ENCODE measurements at regions not wholly inside any gene's neighbourhood (a gene's known extent, or its start where the extent isn't known, plus 50 kb on each side); places are given as distances from the start of the nearest gene placed in this dataset.

DNA sequence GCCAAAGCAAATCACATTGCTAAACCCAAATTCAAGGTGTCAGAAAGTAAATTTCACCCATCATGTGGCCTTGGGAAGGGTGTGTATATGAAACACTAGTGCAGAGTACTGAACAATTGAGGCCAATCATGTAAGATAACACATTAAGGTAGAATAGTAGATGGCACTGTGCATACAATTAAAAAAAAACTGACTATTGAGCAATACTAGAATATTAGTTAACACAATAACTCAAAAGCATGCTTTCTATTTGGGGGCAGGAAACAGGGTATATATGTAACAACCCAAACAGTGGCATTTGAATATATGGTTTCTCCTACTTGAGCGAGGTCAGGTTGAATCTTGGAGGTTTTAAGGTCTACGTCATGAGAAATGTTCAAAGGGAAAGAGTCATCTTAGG is 63.0 kb upstream of the DYNLRB2 start:
- POLR2A ChIA-PET = no interaction called here
- Mint-ChIP-seq H3K4me3 (no peak overlapping the region), H3K36me3 (ENCODE audit: low read depth) (no peaks in the 10 kb centered on the region), H3K27me3 (peaks cover 17% of the 10 kb centered on the region), H3K9me3 (no peaks in the 10 kb centered on the region), H3K4me1 (ENCODE audit: low read depth) (no peaks in the 10 kb centered on the region), H3K27ac (no peak overlapping the region)
- CTCF ChIA-PET = no interaction called here
- Histone ChIP-seq H3K4me3 (ENCODE audit: low read length) (no peak overlapping the region), H3K36me3 (ENCODE audit: insufficient read depth, low read length) (no peaks in the 10 kb centered on the region), H3K9me3 (ENCODE audit: control insufficient read depth in 1 of 2, insufficient read depth in 1 of 2, low read length in 2 of 2) (no peaks in the 10 kb centered on the region), H3K27ac (ENCODE audit: low read depth in 1 of 2, low read length in 2 of 2) (no peak overlapping the region), H3K4me1 (ENCODE audit: insufficient read depth, low read length) (no peaks in the 10 kb centered on the region), H3K27me3 (ENCODE audit: control insufficient read depth in 1 of 2, insufficient read depth in 2 of 2, low read length in 2 of 2) (peaks cover 0 to 4% of the 10 kb centered on the region in 2 experiments)
- intact Hi-C loops (cut with DNase I, micrococcal nuclease) = no loop called here
- no peak for DNase-seq
- no peak for ATAC-seq (ENCODE audit: poor library complexity)
- TF ChIP-seq, protein P1, sequence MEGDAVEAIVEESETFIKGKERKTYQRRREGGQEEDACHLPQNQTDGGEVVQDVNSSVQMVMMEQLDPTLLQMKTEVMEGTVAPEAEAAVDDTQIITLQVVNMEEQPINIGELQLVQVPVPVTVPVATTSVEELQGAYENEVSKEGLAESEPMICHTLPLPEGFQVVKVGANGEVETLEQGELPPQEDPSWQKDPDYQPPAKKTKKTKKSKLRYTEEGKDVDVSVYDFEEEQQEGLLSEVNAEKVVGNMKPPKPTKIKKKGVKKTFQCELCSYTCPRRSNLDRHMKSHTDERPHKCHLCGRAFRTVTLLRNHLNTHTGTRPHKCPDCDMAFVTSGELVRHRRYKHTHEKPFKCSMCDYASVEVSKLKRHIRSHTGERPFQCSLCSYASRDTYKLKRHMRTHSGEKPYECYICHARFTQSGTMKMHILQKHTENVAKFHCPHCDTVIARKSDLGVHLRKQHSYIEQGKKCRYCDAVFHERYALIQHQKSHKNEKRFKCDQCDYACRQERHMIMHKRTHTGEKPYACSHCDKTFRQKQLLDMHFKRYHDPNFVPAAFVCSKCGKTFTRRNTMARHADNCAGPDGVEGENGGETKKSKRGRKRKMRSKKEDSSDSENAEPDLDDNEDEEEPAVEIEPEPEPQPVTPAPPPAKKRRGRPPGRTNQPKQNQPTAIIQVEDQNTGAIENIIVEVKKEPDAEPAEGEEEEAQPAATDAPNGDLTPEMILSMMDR (IDR thresholded peaks at IDR 0.05) = no peak

DNA sequence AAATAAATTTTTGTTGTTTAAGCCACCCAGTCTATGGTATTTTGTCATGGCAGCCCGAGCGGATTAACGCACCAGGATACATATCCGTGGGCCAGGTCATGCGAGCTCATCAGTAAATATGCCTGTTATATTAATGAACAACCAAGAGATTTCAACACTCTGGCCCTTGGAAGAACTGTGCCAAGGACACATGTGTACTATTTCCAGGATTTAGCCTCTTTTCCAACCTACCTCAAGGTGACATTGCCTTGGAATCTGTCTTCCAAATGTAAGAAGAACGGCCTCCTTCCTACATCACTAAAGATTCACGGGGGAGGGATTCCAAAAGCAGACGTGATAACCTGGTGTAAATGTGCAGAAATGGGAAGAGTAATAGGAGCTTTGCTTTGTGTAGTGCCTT is 72.8 kb upstream of the DYNLRB2 start:
- Mint-ChIP-seq H3K4me1 (ENCODE audit: low read depth) (no peaks in the 10 kb centered on the region), H3K27ac (no peak overlapping the region), H3K4me3 (no peak overlapping the region), H3K36me3 (ENCODE audit: low read depth) (no peaks in the 10 kb centered on the region), H3K9me3 (no peaks in the 10 kb centered on the region), H3K27me3 (peaks cover 17% of the 10 kb centered on the region)
- DNase-seq = no peak
- H3K36me3 ChIP-seq (ENCODE audit: insufficient read depth, low read length) = no peaks in the 10 kb centered on the region
- no peak overlapping the region for H3K27ac ChIP-seq (ENCODE audit: low read depth in 1 of 2, low read length in 2 of 2)
- H3K4me1 ChIP-seq (ENCODE audit: insufficient read depth, low read length) = peaks cover 5% of the 10 kb centered on the region
- H3K4me3 ChIP-seq (ENCODE audit: low read length) = no peak overlapping the region
- ChIA-PET CTCF (no interaction called here), POLR2A (no interaction called here)
- peaks cover 0 to 3% of the 10 kb centered on the region in 2 experiments for H3K9me3 ChIP-seq (ENCODE audit: control insufficient read depth in 1 of 2, insufficient read depth in 1 of 2, low read length in 2 of 2)
- TF ChIP-seq, protein P1 (IDR thresholded peaks at IDR 0.05) = no peak
- H3K27me3 ChIP-seq (ENCODE audit: control insufficient read depth in 1 of 2, insufficient read depth in 2 of 2, low read length in 2 of 2) = peaks cover 0 to 10% of the 10 kb centered on the region in 2 experiments
- intact Hi-C loops (cut with DNase I, micrococcal nuclease) = loop anchor here in 1 of 2 experiments (5.0 kb wide), 1 partner anchor 1696 kb away; no protein-coding TSS in a partner anchor
- no peak for ATAC-seq (ENCODE audit: poor library complexity)

DNA sequence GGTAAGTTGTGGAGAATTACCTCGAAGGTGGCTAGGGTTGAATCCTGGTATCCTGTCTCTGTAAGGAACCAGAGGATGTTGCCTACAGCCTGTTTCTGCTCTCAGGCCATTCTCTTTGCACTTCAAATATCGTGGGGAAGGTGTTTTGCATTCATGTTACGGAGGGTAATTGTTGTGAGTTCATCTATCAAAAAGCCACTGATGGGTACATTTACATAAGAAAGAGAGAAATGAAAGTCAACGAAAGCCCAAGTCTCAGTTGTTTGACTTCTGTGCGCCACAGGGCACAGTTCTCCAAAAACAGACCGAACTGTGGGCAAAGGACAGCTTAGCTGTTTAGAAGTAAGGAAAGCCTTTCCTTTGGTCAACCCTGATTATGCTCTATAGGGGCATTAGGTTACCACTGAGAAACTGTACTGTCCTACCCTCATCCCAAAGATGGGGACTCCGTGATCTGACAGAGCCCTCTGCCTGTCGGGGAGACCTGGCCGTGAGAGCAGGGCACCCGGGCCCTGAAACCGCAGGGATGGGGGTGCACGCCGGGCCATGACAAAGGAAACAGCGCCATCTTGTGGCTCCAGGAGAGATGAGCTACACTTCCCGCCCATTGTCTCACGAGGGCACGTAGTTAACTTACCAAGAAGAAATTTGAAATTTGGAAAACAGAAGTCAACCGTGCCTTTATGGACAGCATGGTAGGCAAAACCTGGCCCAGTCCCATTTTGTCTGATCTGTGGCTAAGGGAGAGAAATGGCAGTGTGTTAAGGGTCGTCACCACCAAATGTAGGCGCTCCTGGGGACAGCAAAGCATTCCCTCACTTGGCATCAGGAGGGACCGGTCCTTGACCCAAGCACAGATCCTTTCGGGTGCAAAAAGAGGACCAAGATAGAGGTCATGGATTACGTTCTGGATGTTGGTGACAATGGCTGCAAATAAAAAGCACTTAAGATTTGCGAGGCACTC is 74.5 kb upstream of the DYNLRB2 start:
- no peak overlapping the region for H3K27ac Mint-ChIP-seq
- Histone ChIP-seq H3K27ac (ENCODE audit: low read depth in 1 of 2, low read length in 2 of 2) (no peak overlapping the region), H3K27me3 (ENCODE audit: control insufficient read depth in 1 of 2, insufficient read depth in 2 of 2, low read length in 2 of 2) (peaks cover 0 to 10% of the 10 kb centered on the region in 2 experiments), H3K4me1 (ENCODE audit: insufficient read depth, low read length) (peaks cover 5% of the 10 kb centered on the region), H3K36me3 (ENCODE audit: insufficient read depth, low read length) (no peaks in the 10 kb centered on the region), H3K4me3 (ENCODE audit: low read length) (no peak overlapping the region), H3K9me3 (ENCODE audit: control insufficient read depth in 1 of 2, insufficient read depth in 1 of 2, low read length in 2 of 2) (peaks cover 0 to 3% of the 10 kb centered on the region in 2 experiments)
- no peaks in the 10 kb centered on the region for H3K4me1 Mint-ChIP-seq (ENCODE audit: low read depth)
- POLR2A ChIA-PET = no interaction called here
- DNase-seq (peak; percentile 33 to 80 (median 44)), ATAC-seq (ENCODE audit: poor library complexity) (peak; percentile 66)
- no peaks in the 10 kb centered on the region for H3K9me3 Mint-ChIP-seq
- CTCF ChIA-PET = interaction anchor here (0.7 to 1.2 kb wide), 6 partner anchors 9 to 378 kb away, joined by 3 to 9 read pairs (median 4); no protein-coding TSS in a partner anchor
- intact Hi-C loops (cut with DNase I, micrococcal nuclease) = loop anchor here in 1 of 2 experiments (5.0 kb wide), 1 partner anchor 1694 kb away; no protein-coding TSS in a partner anchor
- H3K27me3 Mint-ChIP-seq = peaks cover 21% of the 10 kb centered on the region
- H3K4me3 Mint-ChIP-seq = no peak overlapping the region
- H3K36me3 Mint-ChIP-seq (ENCODE audit: low read depth) = no peaks in the 10 kb centered on the region
- TF ChIP-seq, protein P1 (IDR thresholded peaks at IDR 0.05) = peak; percentile 67

All from CD4-positive, alpha-beta T cell (primary cell).